ENCODE measurements at regions not wholly inside any gene's neighbourhood (a gene's known extent, or its start where the extent isn't known, plus 50 kb on each side); places are given as distances from the start of the nearest gene placed in this dataset.

GRCh38 chr5:97489010-97489840, 306.2 kb upstream of the RIOK2 start:
- TF ChIP-seq POLR2A (IDR thresholded peaks at IDR 0.05): no peak
- TF ChIP-seq CTCF (IDR thresholded peaks at IDR 0.05): no peak
